ENCODE measurements at regions not wholly inside any gene's neighbourhood (a gene's known extent, or its start where the extent isn't known, plus 50 kb on each side); places are given as distances from the start of the nearest gene placed in this dataset.
"Not testable (repeated sequence)": the region's sequence is repeated elsewhere in the genome, so short reads cannot be mapped to it uniquely, and the experiment has no call there.

DNA sequence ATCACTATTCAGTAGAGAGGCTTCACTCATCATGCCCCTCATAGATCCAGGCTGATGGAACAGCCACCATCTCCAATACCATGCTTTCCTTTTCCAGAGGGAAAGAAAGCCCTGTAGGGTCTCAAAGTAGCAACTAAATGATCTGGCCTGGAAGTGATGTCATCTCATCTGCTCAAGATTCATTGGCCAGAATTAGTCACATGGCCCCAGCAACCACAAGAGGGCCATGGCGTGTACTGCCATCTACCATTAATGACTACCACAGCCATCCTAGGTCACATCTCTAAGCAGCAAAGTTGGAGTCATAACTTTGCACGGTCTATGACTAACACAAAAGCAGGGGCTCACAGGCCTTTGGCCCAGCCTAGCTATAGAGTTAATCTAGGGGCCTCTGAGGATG is 194.8 kb downstream of the KIT start:
- no peak for DNase-seq (ENCODE audit: low read depth in 2 of 2)

DNA sequence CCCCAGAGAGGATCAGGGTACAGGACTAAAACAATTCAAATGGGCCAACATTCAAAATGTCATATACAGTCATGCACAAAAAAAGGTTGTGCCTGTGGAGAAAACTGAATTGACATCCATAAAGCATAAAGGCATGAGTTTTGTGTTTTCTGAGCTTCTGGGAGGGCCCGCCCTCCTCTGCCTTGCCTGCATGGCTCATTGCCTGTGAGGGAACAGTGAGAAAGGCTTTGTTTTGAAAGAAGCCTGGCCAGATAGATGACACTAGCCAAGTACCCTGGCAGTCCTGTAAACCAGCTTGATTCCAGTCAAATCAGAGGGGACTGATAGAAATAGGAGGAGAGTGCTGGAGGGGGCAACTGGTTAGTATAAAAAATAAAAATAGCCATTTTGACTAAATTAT is 194.3 kb downstream of the KIT start:
- no peak for DNase-seq (ENCODE audit: low read depth in 2 of 2)

DNA sequence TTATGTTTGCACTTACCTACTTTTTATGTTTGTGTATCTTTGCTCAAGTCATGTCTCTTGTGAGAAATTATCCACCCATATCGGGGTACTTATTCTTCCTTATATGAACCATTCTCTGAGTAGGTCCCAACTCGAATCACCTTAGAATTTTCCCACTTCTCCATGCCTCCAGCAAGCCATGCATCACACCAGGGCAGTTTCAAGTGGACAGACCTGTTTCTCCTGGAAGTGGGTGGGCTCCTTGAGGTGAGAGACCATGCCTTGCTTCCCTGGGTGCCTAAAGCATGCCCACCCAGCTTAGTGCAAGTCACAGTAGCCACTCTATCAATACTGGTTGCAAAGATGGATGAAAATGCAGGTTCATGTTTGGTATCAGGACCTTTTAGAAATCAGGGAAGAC is 187.2 kb downstream of the KIT start:
- no peak for DNase-seq (ENCODE audit: low read depth in 2 of 2)

DNA sequence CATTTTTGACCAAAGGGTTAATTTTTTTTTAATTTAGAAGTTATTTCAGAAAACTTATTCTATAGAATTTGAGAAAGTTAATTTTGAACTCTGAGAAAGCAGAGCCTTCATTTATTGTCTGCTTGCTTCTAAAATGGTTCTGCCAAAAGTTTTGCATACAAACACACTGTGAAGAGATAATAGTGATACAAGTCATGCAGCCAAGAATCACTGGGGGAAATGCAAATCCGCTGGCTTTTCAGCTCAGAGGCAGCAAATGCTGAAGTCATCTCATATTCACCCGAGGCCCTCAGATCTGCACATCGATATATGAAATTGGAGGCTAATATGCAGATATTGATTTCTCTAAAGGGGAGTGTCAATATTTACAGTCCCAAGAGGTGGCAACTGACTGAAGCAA is 186.2 kb downstream of the KIT start:
- no peak for DNase-seq (ENCODE audit: low read depth in 2 of 2)

DNA sequence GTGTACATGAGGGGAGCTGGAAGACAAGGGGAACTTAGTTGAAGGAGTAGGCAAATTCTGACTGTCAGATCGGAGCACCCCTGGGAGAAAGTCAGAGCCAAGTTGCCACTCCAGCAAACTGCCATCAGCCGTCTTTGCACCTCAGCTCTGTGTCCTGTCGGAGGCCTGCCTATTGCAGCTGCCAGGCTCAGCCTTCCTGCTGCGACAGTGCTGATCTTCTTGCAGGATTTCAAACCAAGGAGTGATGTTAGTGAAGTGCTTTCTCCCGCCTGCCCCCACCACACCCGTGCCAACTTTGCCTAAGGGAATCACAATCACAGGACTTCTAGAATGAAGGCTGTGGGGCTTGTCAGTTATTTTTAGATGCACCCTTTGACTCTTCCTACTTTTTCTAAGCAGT is 185.3 kb downstream of the KIT start:
- DNase-seq (ENCODE audit: low read depth in 2 of 2): no peak

DNA sequence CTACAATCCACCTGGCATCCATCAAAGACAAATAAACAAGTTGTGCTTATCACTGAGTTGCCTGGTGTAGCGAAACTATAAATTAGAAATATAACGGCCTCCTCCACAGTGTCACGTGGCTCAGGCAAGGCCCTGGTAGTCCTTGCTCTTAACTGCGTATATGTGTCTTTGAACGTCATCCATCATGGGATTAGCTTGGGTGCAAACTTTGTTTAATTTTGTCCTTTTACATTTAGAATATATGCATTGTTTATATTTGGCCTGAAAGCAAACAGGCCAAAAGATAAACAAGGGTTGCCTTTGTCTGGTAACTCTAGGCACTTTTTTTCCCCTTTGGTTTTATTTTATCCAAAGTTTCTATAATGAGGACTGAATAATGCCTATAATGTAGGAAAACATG is 184.9 kb downstream of the KIT start:
- no peak for DNase-seq (ENCODE audit: low read depth in 2 of 2)

DNA sequence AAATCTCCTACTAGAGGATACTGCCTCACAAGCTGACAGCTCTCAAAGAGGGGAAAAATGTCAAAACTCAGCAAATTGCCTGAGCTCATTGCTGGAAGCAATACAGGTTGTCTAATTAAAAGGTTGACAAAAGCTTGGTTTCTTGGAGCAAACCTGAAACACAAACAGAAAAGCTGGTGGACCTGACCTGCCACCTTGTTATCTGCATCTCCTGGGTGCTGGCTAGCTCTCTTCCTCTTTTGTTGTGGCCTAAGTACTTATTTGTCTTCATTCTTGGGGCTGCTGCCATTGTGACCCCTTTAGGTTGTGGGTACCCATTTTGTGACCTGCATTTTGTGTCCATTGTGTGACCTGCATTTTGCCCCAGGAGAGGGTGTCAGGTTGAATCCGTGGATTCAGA is 184.5 kb downstream of the KIT start:
- no peak for DNase-seq (ENCODE audit: low read depth in 2 of 2)

DNA sequence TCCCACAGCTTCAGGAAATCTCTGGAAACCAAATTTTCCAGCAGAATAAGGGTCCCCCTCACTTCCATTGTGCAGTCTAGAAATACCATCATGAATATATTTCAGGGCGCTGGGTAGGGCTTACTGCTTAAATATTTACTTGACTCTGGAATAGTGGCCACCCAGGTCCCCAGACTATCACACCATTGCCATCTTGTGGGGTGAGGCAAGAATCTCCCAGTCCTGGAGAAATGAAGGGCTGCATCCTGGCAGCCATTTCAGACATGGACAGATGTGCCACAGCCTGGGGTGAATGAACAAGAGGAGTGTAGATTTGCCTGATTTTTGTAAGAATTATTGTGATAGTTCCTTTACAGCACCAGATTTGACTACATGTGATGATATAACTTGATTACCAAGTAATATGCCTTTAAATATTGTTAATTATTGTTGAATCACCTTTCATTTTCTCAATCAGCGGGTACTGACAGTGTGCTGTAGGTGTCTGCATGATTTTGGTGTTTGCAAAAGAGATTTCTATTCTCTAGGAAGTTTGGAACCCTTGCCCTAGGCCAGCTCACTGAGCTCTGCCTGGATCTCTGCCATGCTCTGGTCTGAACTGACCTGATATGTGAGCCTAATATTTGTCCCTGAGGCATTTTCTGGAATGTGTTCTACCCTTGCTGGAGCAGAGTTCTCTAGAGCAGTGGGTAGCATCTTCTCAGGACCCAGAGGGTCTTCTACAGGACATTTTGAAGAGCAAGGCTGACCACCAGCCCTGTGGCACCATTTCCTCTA is 183.4 kb downstream of the KIT start:
- peak in 1 of 2 experiments; percentile 8 for DNase-seq (ENCODE audit: low read depth in 2 of 2)

DNA sequence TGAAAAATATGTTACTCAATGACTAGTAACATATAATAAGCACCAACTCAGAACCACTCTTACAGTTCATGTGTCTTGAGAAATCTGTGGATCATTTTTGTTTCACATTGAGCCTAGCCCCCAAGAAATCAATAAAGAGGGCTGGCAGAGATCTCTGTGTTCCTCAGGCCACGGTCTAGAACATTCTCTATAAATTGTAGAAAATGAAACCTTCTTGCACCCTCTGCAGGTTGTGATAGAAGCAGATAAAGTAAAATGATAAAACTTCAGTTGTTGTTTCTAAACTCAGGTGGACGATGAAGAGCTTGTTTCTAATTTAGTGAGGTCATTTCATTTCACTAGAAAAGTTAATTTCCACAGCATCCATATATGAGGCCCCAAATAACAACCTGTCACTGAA is 182.7 kb downstream of the KIT start:
- no peak for DNase-seq (ENCODE audit: low read depth in 2 of 2)

DNA sequence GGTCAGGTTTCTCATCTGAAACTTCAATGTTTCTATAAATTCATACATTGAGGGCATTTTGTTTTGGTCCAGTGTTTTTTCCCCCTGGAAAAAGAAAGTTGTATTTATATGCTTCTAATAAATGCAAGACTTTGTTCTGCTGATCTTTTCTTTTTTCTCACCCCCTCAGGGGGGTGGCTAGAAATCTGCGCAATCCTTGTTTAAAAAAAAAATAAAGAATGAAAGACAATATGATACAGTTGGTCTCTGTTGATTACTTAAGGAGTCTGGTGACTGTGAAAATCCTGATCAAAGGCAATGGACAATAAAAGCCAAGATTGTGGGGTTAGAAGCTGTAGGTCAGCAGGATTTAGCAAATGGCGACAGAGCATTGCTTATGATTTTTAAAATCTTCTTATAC is 180.5 kb downstream of the KIT start:
- no peak for DNase-seq (ENCODE audit: low read depth in 2 of 2)

DNA sequence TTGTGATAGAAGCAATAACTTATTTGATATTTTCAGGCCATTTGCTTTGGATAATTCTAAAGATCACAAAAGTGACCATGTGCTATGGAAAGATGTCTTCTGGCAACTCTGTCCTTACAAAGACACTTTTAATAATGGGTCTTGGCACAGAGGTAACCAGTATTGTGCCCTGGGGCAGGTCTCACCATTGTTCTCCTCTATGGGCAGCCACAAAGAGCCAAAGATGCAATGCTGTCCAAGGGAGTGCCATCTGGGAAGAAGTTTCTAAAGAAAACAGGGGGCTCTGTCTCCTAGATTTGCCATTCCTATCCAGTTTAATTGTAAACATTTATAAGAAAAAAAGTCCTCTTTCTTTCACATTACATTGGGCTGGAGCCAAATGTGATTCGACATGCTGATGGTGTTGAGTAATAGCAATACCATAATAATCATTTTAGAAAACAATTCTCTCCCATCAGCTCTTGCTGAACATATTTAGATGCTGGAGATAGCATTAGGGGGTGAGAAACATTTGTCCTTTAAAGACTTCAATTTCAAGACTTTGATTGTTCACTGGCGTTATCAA is 179.9 kb downstream of the KIT start:
- DNase-seq (ENCODE audit: low read depth in 2 of 2): peak in 1 of 2 experiments; percentile 3

DNA sequence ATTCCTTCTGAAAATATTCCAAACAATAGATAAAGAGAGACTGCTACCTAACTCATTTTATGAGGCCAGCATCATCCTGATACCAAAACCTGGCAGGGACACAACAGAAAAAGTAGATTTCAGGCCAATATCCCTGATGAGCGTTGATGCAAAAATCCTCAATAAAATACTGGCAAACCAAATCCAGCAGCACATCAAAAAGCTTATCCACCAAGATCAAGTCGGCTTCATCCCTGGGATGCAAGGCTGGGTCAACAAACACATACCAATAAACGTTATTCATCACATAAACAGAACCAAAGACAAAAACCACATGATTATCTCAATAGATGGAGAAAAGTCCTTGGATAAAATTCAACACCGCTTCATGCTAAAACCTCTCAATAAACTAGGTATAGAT is 170.6 kb downstream of the KIT start:
- not testable (repeated sequence) for DNase-seq (ENCODE audit: low read depth in 2 of 2)

DNA sequence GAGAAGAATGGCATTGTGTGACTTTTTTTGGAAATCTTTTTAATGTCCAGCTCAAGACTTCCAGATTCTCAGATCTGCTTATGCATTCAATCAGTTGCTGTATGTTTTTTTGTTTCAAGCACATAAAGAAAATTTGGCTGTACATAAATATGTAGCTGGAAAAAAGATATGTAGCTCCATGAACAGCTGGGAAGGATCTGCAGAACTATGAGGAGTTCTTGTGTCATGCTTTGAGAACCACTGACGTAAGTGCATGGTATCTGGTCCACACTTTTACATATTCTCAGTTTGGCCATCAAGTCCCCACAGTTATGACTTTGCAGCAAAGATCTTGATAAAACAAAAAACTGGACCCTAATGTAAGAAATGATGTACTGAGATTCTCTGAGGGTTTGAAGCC is 165.9 kb downstream of the KIT start:
- no peak for DNase-seq (ENCODE audit: low read depth in 2 of 2)

DNA sequence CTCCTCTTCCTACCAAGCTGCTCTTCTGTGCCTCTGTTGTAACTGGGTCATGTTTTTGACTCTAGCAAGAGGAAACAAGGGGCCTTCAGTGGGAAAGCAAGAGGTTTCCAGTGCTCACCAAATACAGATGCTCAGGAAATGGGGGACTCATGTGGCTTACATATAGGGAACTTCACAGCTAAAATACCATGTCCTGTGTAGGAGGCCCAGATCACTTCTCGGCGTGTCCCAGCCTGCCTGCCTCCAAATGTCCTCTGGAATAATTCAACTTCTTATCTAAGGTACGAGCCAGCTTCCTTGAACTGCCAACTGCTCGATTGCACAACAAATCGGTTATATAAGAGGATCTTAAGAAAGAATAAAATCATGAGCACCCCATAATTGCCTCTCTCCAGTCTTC is 161.3 kb downstream of the KIT start:
- DNase-seq (ENCODE audit: low read depth in 2 of 2): no peak

DNA sequence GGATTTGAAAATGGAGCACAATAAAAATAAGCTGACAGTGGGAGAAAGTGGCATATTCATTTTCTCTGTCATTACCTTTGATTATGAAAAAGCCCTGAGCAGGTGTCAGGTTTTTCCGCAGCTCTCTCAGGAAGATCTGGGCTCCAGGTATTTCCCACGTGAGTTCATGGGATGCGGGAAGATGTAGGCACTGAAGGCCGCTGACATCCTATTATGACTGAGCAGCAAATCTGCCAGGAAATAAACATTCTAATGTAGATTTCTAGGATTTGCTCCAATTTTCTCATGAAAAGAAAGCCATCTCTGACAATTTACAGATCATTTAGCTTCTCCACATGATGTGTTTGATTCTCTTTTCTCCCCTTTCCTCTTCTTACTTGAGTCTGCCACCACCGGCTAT is 160.7 kb downstream of the KIT start:
- DNase-seq (ENCODE audit: low read depth in 2 of 2): no peak

DNA sequence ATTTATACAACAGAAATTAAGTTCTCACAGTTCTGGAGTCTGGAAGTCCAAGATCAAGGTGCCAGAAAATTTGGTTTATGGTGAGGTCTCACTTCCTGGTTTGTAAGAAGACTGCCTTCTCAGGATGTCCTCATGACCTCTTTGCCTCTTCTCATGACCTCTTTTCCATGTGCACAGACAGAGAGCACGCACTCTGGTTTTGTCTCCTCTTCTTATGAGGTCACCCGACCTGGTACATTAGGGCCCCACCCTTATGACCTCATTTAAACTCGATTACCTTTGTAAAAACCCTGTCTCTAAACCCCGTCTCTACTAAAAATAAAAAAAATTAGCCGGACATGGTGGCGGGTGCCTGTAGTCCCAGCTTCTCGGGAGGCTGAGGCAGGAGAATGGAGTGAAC is 155.9 kb downstream of the KIT start:
- DNase-seq (ENCODE audit: low read depth in 2 of 2): no peak

DNA sequence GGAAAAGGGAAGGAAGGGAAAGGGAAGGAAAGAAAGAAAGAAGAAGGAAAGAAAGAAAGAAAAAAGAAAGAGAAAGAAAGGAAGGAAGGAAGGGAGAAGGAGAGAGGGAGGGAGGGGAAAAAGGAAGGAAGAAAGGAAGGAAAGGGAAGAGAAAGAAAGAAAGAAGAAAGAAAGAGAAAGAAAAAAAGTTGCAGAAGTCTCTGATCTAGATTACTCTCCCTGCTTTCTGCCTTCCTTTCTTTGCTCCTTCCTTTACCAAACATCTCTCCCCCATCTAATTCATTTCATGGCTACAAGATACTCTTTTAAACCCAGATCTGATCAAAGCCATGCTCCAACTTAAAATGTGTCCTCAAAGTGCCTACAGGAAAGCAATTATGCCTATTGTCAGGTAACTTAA is 148.6 kb downstream of the KIT start:
- no peak for DNase-seq (ENCODE audit: low read depth in 2 of 2)

DNA sequence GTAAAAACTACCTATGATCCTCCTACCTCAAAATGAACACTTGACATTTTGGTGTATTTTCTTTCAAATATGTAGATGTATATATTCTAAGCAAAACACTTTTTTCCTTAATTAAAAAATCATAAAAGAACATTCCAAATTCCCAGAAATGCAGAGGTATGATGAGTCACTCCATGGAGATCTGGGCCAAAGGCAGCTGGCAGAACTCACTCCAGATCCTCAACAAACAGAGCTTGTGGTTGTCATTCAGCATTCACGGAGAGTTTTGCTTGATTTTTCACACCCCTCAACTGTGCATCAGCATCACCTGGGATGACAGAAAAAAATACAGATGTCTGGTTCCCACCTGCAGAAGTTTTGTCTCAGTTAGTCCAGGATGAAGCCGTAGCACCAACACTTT is 144.6 kb downstream of the KIT start:
- DNase-seq (ENCODE audit: low read depth in 2 of 2): no peak

DNA sequence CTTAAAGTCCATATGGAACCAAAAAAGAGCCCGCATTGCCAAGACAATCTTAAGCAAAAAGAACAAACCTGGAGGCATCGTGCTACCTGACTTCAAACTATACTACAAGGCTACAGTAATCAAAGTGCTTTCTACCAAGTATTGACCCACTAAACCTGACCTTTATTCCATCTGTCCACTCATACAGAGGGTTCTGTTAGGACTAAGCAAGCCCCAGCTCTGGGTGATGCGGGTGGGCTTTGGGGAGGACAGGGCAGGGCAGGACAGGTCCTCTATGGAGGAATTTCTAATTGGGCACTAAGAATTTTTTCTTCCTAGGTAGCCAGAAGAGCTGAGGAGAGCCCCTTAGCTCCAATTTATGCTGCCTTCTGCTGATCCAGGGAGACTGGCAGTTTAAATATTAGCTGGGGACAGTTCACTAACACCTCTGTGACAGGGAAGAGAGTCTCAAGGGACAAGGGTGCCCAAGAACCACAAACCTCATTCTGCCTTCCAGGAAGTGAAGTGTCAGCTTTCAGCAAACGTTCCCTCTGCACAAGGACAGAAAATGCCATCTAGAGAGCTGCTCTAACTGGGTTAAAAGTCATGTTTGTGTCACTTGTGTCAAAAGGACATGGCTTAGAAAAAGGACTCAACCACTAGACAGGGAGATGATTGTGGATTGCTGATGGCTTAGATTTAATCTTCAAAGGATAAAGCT is 143.2 kb downstream of the KIT start:
- no peak for DNase-seq (ENCODE audit: low read depth in 2 of 2)

DNA sequence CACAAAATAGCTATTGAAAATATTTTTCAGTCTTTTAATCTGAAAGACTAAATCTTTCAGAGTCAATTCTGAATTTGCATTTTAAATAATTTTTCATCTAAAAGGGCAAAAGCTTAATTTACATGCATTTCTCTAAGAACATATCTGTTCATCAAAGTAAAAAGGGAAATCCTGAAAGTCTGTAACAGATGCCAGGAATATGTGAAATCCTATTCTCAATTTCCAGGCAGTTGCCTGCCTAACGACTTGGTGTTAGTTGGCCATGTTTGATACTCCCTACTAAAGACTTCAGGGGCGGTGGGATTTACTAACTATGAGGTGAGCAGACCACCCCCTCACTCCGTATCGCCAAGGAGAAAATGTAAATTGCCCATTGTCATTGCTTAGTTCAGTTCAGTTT is 136.8 kb downstream of the KIT start:
- DNase-seq (ENCODE audit: low read depth in 2 of 2): no peak

DNA sequence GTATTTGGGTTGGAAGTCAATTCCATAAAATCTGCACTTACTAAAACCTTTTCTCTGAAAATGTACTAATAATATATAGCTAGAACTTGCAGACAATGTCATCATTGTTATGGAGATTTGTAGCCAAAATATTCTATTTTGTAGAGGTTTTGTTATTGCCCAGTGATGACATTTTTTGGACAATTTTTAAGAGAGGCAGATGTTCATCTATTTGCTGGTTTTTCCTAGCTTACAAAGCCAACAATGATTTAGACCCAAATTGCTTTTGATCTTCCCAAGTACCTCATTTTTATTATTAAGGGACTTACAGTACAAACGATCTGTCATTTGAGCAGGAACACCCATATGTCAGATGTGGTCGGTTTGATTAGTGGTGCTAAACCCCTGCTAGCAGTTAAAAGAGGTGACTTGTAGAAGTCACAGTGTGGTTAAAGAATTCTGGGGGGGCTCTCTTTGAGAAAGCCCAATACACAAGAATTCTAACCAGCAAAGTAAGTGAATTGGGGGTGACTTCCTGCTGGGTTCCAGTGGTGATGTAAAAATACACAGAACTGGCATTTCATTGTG is 136.2 kb downstream of the KIT start:
- no peak for DNase-seq (ENCODE audit: low read depth in 2 of 2)
